ENCODE measurements at regions not wholly inside any gene's neighbourhood (a gene's known extent, or its start where the extent isn't known, plus 50 kb on each side); places are given as distances from the start of the nearest gene placed in this dataset.

- TF ChIP-seq EZH2 (IDR thresholded peaks at IDR 0.05; ENCODE audit: borderline replicate concordance, insufficient read depth, low read depth, low read length, poor library complexity, severe bottlenecking), result no peak
- TF ChIP-seq CTCF (IDR thresholded peaks at IDR 0.05), result no peak
These were observed 80.5 kb upstream of the FZD8 start for GRCh38 chr10:35722636-35723035.

Measured in B cell (primary cell).